ENCODE measurements at regions not wholly inside any gene's neighbourhood (a gene's known extent, or its start where the extent isn't known, plus 50 kb on each side); places are given as distances from the start of the nearest gene placed in this dataset.

DNA sequence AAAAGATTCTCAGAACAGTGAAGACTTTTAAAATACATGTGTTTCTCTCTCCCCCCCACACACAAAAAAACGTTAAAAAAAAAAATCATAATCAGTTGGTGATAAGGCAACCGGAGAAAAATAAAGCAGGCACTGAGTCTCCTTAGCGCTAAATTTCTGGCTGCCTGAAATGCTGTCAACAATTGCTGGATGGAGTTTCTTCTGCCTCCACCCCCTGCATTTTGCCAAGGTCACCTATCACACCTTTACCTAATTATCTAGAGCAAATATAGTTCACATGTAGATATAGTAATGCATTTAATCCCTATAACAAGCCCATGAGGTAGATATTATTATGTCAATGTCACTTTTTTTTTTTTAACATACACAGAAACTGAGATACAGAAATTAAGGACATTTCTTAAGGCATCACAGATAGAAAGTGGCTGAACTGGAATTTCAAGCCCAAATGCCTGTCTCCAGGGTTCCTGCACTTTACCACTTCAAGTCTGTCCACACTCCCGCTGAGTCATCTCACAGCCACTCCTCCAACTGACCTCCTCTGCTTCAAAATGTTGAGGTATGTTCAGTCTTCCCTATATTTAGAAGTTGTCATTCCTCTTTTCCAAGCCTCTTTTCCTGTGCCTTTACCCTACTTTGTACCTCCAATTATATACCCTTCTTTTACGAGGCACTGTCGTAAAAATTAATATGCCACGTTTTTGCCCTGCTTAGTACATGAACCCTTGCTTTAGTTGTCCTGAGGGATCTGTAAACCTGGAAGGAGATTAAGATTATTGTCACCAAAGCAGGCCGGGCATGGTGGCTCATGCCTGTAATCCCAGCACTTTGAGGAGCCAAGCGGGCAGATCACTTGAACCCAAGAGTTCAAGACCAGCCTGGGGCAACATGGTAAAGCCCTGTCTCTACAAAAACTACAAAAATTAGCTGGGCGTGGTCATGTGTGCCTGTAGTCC is 72.8 kb upstream of the MPP7 start:
- no peaks in the 10 kb centered on the region for H3K9me3 Mint-ChIP-seq
- CTCF ChIA-PET: no interaction called here
- ATAC-seq (ENCODE audit: poor library complexity) (no peak), DNase-seq (no peak)
- POLR2A ChIA-PET: interaction anchor here (0.6 kb wide), 1 partner anchor 1618 kb away, joined by 3 read pairs; no protein-coding TSS in a partner anchor
- no peak overlapping the region for H3K4me3 Mint-ChIP-seq
- no peaks in the 10 kb centered on the region for H3K36me3 Mint-ChIP-seq (ENCODE audit: low read depth)
- Histone ChIP-seq H3K4me3 (ENCODE audit: low read length) (no peak overlapping the region), H3K4me1 (ENCODE audit: insufficient read depth, low read length) (peaks cover 12% of the 10 kb centered on the region), H3K27ac (ENCODE audit: low read depth in 1 of 2, low read length in 2 of 2) (no peak overlapping the region), H3K9me3 (ENCODE audit: control insufficient read depth in 1 of 2, insufficient read depth in 1 of 2, low read length in 2 of 2) (no peaks in the 10 kb centered on the region), H3K27me3 (ENCODE audit: control insufficient read depth in 1 of 2, insufficient read depth in 2 of 2, low read length in 2 of 2) (no peaks in the 10 kb centered on the region), H3K36me3 (ENCODE audit: insufficient read depth, low read length) (no peaks in the 10 kb centered on the region)
- intact Hi-C loops (cut with DNase I, micrococcal nuclease): no loop called here
- TF ChIP-seq CTCF (IDR thresholded peaks at IDR 0.05): no peak
- H3K27me3 Mint-ChIP-seq: no peaks in the 10 kb centered on the region
- peaks cover 27% of the 10 kb centered on the region for H3K4me1 Mint-ChIP-seq (ENCODE audit: low read depth)
- no peak overlapping the region for H3K27ac Mint-ChIP-seq

DNA sequence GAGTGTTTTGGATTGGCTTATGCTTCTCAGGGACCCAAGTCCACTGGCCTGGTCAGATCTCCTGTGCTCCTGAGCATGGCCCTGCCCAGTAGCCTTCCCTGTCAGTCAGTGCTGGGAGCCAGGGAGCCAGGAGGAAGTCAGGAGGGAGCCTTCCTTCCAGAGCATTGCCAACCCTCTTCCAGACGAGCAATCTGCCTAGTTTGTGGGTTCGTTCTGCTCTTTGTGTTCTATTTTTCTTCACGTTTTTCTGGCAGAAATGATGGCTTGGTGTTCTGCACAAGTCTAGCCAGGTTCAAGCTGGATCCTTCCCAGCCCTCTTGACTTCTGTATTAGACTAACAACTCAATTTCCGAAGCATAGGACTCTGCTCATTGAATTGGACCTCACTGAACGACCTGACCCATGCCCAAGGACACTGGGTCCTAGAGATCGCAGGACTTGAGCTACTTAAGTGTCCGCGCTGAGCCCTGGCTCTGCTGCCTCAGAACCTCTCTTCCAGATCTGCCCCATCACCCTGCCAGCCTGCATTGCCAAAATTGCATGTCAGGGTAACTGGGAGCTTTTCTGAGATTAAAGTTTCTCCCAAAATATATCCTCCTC is 76.2 kb upstream of the MPP7 start:
- Mint-ChIP-seq H3K27ac (no peak overlapping the region), H3K9me3 (no peaks in the 10 kb centered on the region), H3K36me3 (ENCODE audit: low read depth) (no peaks in the 10 kb centered on the region), H3K4me1 (ENCODE audit: low read depth) (peaks cover 36% of the 10 kb centered on the region), H3K4me3 (no peak overlapping the region), H3K27me3 (no peaks in the 10 kb centered on the region)
- Histone ChIP-seq H3K9me3 (ENCODE audit: control insufficient read depth in 1 of 2, insufficient read depth in 1 of 2, low read length in 2 of 2) (no peaks in the 10 kb centered on the region), H3K27ac (ENCODE audit: low read depth in 1 of 2, low read length in 2 of 2) (no peak overlapping the region), H3K36me3 (ENCODE audit: insufficient read depth, low read length) (no peaks in the 10 kb centered on the region), H3K4me3 (ENCODE audit: low read length) (no peak overlapping the region), H3K27me3 (ENCODE audit: control insufficient read depth in 1 of 2, insufficient read depth in 2 of 2, low read length in 2 of 2) (no peaks in the 10 kb centered on the region), H3K4me1 (ENCODE audit: insufficient read depth, low read length) (peaks cover 14% of the 10 kb centered on the region)
- CTCF ChIA-PET: interaction anchor here (0.7 to 5.5 kb wide), 6 partner anchors 10 to 138 kb away, joined by 3 to 68 read pairs (median 4); partner anchors contain the start of gene MPP7
- POLR2A ChIA-PET: interaction anchor here (0.6 to 4.4 kb wide), 5 partner anchors 11 to 1759 kb away, joined by 3 to 92 read pairs (median 38); partner anchors contain the start of gene MPP7
- intact Hi-C loops (cut with DNase I, micrococcal nuclease): no loop called here
- no peak for ATAC-seq (ENCODE audit: poor library complexity)
- DNase-seq: no peak
- no peak for TF ChIP-seq CTCF (IDR thresholded peaks at IDR 0.05)

- Histone ChIP-seq H3K36me3 (ENCODE audit: insufficient read depth, low read length) (no peaks in the 10 kb centered on the region), H3K27me3 (ENCODE audit: control insufficient read depth in 1 of 2, insufficient read depth in 2 of 2, low read length in 2 of 2) (no peaks in the 10 kb centered on the region), H3K9me3 (ENCODE audit: control insufficient read depth in 1 of 2, insufficient read depth in 1 of 2, low read length in 2 of 2) (no peaks in the 10 kb centered on the region), H3K27ac (ENCODE audit: low read depth in 1 of 2, low read length in 2 of 2) (no peak overlapping the region), H3K4me1 (ENCODE audit: insufficient read depth, low read length) (peaks cover 17% of the 10 kb centered on the region), H3K4me3 (ENCODE audit: low read length) (no peak overlapping the region)
- no peak for TF ChIP-seq CTCF (IDR thresholded peaks at IDR 0.05)
- no peak for ATAC-seq (ENCODE audit: poor library complexity)
- no peak for DNase-seq
- intact Hi-C loops (cut with DNase I, micrococcal nuclease): loop anchor here in 1 of 2 experiments (1.0 to 10.0 kb wide), 6 partner anchors 47 to 1007 kb away; partner anchors contain the start of gene MPP7
- Mint-ChIP-seq H3K4me3 (no peak overlapping the region), H3K27me3 (no peaks in the 10 kb centered on the region), H3K9me3 (no peaks in the 10 kb centered on the region), H3K36me3 (ENCODE audit: low read depth) (no peaks in the 10 kb centered on the region), H3K27ac (peak overlapping the region; percentile 9), H3K4me1 (ENCODE audit: low read depth) (peaks cover 39% of the 10 kb centered on the region)
- ChIA-PET CTCF (interaction anchor here (0.7 to 5.5 kb wide), 13 partner anchors 11 to 202 kb away, joined by 3 to 68 read pairs (median 5); partner anchors contain the start of gene MPP7), POLR2A (interaction anchor here (1.3 to 4.4 kb wide), 7 partner anchors 11 to 151 kb away, joined by 3 to 92 read pairs (median 15); partner anchors contain the start of genes MPP7 and WAC)
These were observed 78.6 kb upstream of the MPP7 start for GRCh38 chr10:28381466-28381865.

Measured in CD4-positive, alpha-beta T cell (primary cell).